Left ventricle myocardium inferior (tissue), 1 donor: ENCODE measurements at regions not wholly inside any gene's neighbourhood (a gene's known extent, or its start where the extent isn't known, plus 50 kb on each side); places are given as distances from the start of the nearest gene placed in this dataset.

ENCODE experiments used
- DNase-seq: peaks from one replicate; pipeline ENCODE4 v3.0.0-alpha.2; 2020
- H3K27ac ChIP-seq: fragments of 200-600 bp; replicated peaks from 2 replicates; pipeline ENCODE4 v1.8.0; 2021
- H3K27me3 ChIP-seq: fragments of 200-600 bp; 2 replicates; pipeline ENCODE4 v1.8.0; 2021; ENCODE audit warnings: low read depth
- H3K36me3 ChIP-seq: fragments of 200-600 bp; 2 replicates; pipeline ENCODE4 v1.8.0; 2021
- H3K4me1 ChIP-seq: fragments of 200-600 bp; 2 replicates; pipeline ENCODE4 v1.8.0; 2021
- H3K4me3 ChIP-seq: fragments of 200-600 bp; 2 replicates; pipeline ENCODE4 v1.8.0; 2021; ENCODE audit warnings: mild to moderate bottlenecking, moderate library complexity
- H3K9me3 ChIP-seq: fragments of 200-600 bp; replicated peaks from 2 replicates; pipeline ENCODE4 v1.8.0; 2021
- intact Hi-C: fragments of 100-400 bp; cut with micrococcal nuclease; formaldehyde crosslinking; loops from one replicate; pipeline ENCODE4 v1.11.0; 2022
- TF ChIP-seq, protein P1 (sequence below): fragments of 200-600 bp; IDR thresholded peaks from 2 replicates; pipeline ENCODE4 v1.8.0; 2021; ENCODE audit warnings: antibody characterized with exemption, mild to moderate bottlenecking, borderline replicate concordance
- donor health status: DM: no; HTN: yes; CAD: no; lungs with severe emphysema.

GRCh38 chr12:87467936-87468335 is 561.3 kb downstream of the C12orf50 start:
- H3K27me3 ChIP-seq: no peaks in the 10 kb centered on the region
- no peak overlapping the region for H3K4me3 ChIP-seq
- intact Hi-C loops: no loop called here
- H3K4me1 ChIP-seq: no peaks in the 10 kb centered on the region
- TF ChIP-seq, protein P1, sequence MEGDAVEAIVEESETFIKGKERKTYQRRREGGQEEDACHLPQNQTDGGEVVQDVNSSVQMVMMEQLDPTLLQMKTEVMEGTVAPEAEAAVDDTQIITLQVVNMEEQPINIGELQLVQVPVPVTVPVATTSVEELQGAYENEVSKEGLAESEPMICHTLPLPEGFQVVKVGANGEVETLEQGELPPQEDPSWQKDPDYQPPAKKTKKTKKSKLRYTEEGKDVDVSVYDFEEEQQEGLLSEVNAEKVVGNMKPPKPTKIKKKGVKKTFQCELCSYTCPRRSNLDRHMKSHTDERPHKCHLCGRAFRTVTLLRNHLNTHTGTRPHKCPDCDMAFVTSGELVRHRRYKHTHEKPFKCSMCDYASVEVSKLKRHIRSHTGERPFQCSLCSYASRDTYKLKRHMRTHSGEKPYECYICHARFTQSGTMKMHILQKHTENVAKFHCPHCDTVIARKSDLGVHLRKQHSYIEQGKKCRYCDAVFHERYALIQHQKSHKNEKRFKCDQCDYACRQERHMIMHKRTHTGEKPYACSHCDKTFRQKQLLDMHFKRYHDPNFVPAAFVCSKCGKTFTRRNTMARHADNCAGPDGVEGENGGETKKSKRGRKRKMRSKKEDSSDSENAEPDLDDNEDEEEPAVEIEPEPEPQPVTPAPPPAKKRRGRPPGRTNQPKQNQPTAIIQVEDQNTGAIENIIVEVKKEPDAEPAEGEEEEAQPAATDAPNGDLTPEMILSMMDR: no peak
- no peak for DNase-seq
- H3K9me3 ChIP-seq: no peaks in the 10 kb centered on the region
- no peak overlapping the region for H3K27ac ChIP-seq
- H3K36me3 ChIP-seq: no peaks in the 10 kb centered on the region

- H3K4me1 ChIP-seq: no peaks in the 10 kb centered on the region
- intact Hi-C loops: no loop called here
- no peaks in the 10 kb centered on the region for H3K36me3 ChIP-seq
- H3K9me3 ChIP-seq: no peaks in the 10 kb centered on the region
- DNase-seq: no peak
- H3K27ac ChIP-seq: no peak overlapping the region
- H3K27me3 ChIP-seq: no peaks in the 10 kb centered on the region
- TF ChIP-seq, protein P1: no peak
- no peak overlapping the region for H3K4me3 ChIP-seq
Measured at GRCh38 chr12:87464565-87464964, 564.6 kb downstream of the C12orf50 start.

GRCh38 chr12:87444039-87444438 is 585.2 kb downstream of the C12orf50 start:
- TF ChIP-seq, protein P1: no peak
- Histone ChIP-seq H3K36me3 (no peaks in the 10 kb centered on the region), H3K4me1 (no peaks in the 10 kb centered on the region), H3K9me3 (peaks cover 6% of the 10 kb centered on the region), H3K4me3 (no peak overlapping the region), H3K27ac (no peak overlapping the region), H3K27me3 (no peaks in the 10 kb centered on the region)
- no peak for DNase-seq
- intact Hi-C loops: no loop called here

DNA sequence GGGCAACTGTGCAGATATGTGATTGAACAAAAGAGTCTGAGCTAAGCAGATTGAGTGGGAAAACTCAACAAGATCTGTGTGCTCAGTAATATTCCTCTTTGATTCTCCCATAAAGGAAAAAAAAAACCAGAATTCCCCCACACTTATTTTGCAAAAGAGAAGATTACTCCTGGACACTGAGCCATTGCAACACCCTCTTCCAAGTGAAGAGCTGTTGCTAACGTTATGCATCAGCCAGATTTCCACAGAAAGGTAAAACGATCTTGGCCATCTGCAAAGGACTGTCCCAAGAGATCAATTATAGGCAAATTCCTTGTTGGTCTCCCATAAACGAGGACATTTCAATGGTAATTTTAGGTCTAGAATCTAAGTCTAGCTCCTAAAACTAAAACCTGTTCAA is 587.7 kb downstream of the C12orf50 start:
- H3K36me3 ChIP-seq: no peaks in the 10 kb centered on the region
- TF ChIP-seq, protein P1: no peak
- intact Hi-C loops: no loop called here

DNA sequence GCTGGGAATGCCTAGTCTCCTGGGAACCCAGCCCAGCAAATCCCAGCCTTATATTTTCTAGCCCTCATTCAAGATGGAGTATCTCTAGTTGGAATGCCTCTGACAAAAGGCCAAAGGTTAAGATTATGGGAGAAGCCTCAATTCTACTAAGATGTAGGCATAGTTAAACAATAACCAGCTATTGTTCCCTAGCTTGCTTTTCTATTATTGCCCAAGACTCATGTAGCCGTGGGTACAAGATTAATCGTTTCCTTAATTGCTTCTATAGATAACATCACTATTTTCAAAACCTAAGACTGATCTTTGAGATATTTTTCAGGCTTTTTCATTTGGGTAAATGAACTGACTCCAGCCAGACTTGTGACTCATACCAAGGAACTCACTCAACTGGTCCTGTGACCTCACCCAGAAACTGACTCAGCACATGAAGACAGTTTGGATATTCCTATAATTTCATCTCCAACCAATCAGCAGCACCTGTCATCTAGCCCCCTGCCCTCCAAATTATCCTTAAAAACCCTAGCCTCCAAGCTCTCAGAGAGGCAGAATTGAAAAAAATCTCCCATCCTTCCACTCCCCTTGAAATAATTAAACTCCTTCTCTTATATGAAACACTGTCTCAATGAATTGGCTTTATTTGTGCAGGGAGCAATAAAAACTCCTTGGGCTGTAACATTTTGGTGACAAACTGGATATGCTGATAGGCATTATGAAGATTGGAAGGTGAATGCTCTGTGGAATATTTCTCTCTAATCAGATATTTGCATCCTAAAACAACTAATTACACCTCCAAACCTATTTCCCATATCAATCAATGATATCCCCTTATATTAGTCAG is 589.0 kb downstream of the C12orf50 start:
- no peak for DNase-seq
- no peaks in the 10 kb centered on the region for H3K27me3 ChIP-seq
- no peak overlapping the region for H3K4me3 ChIP-seq
- TF ChIP-seq, protein P1: no peak
- H3K36me3 ChIP-seq: no peaks in the 10 kb centered on the region
- H3K4me1 ChIP-seq: no peaks in the 10 kb centered on the region
- intact Hi-C loops: no loop called here
- no peaks in the 10 kb centered on the region for H3K9me3 ChIP-seq
- H3K27ac ChIP-seq: no peak overlapping the region

More for the DNA sequence above, 587.7 kb downstream of the C12orf50 start:
- Histone ChIP-seq H3K4me3 (no peak overlapping the region), H3K4me1 (no peaks in the 10 kb centered on the region), H3K27me3 (no peaks in the 10 kb centered on the region), H3K27ac (no peak overlapping the region), H3K9me3 (no peaks in the 10 kb centered on the region)
- no peak for DNase-seq
